NB4 (cell line): ENCODE measurements at regions not wholly inside any gene's neighbourhood (a gene's known extent, or its start where the extent isn't known, plus 50 kb on each side); places are given as distances from the start of the nearest gene placed in this dataset.

Source experiments
- CTCF ChIP-seq: IDR thresholded peaks from one replicate; pipeline ENCODE4 v1.5.1; 2012; ENCODE audit warnings: low read depth, low read length
- MAX ChIP-seq: IDR thresholded peaks from 2 replicates; pipeline ENCODE4 v1.6.1; 2011; ENCODE audit warnings: low read depth, low read length
- MYC ChIP-seq: IDR thresholded peaks from 2 replicates; pipeline ENCODE4 v1.6.1; 2011; ENCODE audit warnings: low read depth, low read length
- POLR2A ChIP-seq: IDR thresholded peaks from 2 replicates; pipeline ENCODE4 v1.6.1; 2011; ENCODE audit warnings: mild to moderate bottlenecking; ENCODE audit not compliant: insufficient read length; ENCODE audit errors: extremely low read depth

DNA sequence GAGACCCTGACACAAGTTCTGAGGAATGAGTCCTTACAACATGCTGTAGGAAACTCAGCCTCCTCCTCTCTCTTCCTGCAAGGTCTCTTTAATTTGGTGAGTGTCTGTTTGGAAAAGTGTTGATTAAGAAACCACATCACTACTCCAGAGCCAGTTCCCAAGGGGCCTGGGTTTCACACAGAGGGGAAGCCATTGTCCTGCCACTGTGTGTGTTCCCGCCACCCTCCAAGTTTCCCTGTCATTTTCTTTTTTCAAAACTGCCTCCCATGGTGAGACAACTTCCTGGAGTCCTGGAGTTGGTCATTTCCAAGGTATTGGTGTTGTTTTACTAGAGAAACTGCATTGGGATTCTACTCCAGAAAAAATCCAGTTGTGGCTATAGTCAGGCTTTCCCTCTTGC, 232.0 kb upstream of the PARD3B start:
- no peak for TF ChIP-seq CTCF
- TF ChIP-seq POLR2A, result no peak
- TF ChIP-seq MAX, result no peak
- no peak for TF ChIP-seq MYC
